NT2/D1 (cell line): ENCODE measurements at regions not wholly inside any gene's neighbourhood (a gene's known extent, or its start where the extent isn't known, plus 50 kb on each side); places are given as distances from the start of the nearest gene placed in this dataset.

Source experiments
- SUZ12 ChIP-seq: IDR thresholded peaks from 2 replicates; pipeline ENCODE4 v1.6.1; 2011; ENCODE audit not compliant: insufficient read length, insufficient read depth; ENCODE audit errors: extremely low read depth
- YY1 ChIP-seq: IDR thresholded peaks from 2 replicates; pipeline ENCODE4 v1.6.1; 2011; ENCODE audit not compliant: insufficient read length, insufficient read depth
- ZNF274 ChIP-seq: IDR thresholded peaks from 2 replicates; pipeline ENCODE4 v1.6.1; 2011; ENCODE audit warnings: mild to moderate bottlenecking, low read depth, low read length

DNA sequence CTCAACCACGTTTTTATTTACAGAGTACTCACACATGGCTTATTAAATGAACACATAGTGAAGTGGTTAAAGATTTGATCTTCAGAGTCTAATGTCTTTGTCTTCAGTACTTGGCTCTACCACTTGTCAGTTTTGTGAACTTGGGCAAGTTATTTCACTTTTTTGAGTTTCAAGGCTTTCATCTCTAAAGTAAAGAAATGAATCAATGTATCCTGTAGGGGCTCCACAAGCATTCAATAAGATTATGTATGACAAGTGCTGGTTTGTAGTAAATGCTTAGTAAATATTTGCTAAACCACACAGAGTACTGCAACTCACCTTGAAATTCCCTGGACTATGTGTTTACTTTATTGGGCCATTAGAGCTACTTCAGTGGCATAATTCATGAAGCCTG lies 446.0 kb upstream of the GOT2 start:
- TF ChIP-seq SUZ12 (no peak), ZNF274 (no peak), YY1 (no peak)
